HepG2 (cell line): ENCODE measurements at regions not wholly inside any gene's neighbourhood (a gene's known extent, or its start where the extent isn't known, plus 50 kb on each side); places are given as distances from the start of the nearest gene placed in this dataset.

Experiments
- ATAC-seq: fragments of 200-7000 bp; cut with Tn5 transposase; 3 replicates; pipeline ENCODE4 v1.9.1; 2020; ENCODE audit warnings: mild to moderate bottlenecking, moderate library complexity
- BruUV-seq: library from RNA; stranded (reverse); fragments of 400-500 nt; replicated peaks from 2 replicates; lab custom pipeline; 2021; lab: Mats Ljungman, UMichigan
- CTCF ChIA-PET: fragments of 300-600 bp; formaldehyde crosslinking; extraction: SDS; loops from one replicate; lab custom pipeline; 2021; ENCODE audit warnings: low total read pairs, inconsistent platforms, low intra/inter-chr PET ratio; lab: Yijun Ruan, JAX
- POLR2A ChIA-PET: fragments of 350-600 bp; sonication (Branson Sonifier 250); formaldehyde crosslinking; loops from one replicate; lab custom pipeline; 2020; ENCODE audit warnings: antibody characterized with exemption, inconsistent platforms; lab: Yijun Ruan, JAX
- DNase-seq: peaks from one replicate; pipeline ENCODE4 v3.0.0-alpha.2; 2015; ENCODE audit warnings: low spot score
- FAIRE-seq: peaks from 3 replicates; lab custom pipeline; 2011; peaks lifted over from hg19 to GRCh38; lab: Jason Lieb, UNC
- H2AFZ ChIP-seq: one replicate; pipeline ENCODE4 v1.6.1; 2011; ENCODE audit warnings: low read length, inconsistent platforms
- H3K27ac ChIP-seq: fragments of 300-600 bp; 3 replicates; pipeline ENCODE4 v1.8.0; 2011; ENCODE audit warnings: mixed run types, mild to moderate bottlenecking, mixed read lengths, low read length, inconsistent platforms; ENCODE audit not compliant: insufficient read depth; ENCODE audit errors: extremely low read length
- H3K27me3 ChIP-seq, 2 experiments: fragments of 200-600 bp in 1 of 2; 2 replicates in 1 of 2; 3 replicates in 1 of 2; pipeline versions ENCODE4 v1.6.0 to v1.8.0; 2011; ENCODE audit warnings: low read length in 2 of 2, mild to moderate bottlenecking in 2 of 2, moderate library complexity in 2 of 2, inconsistent platforms in 1 of 2; ENCODE audit not compliant: insufficient read depth in 2 of 2, control insufficient read depth in 1 of 2
- H3K36me3 ChIP-seq, 2 experiments: fragments of 200-600 bp in 1 of 2; replicated peaks in 1 of 2; 2 replicates in 1 of 2; 3 replicates in 1 of 2; pipeline versions ENCODE4 v1.5.1 to v1.8.0; 2011; ENCODE audit warnings: low read length in 2 of 2, inconsistent platforms in 1 of 2; ENCODE audit not compliant: insufficient read depth in 2 of 2, control insufficient read depth in 1 of 2
- H3K4me1 ChIP-seq: 2 replicates; pipeline ENCODE4 v1.5.1; 2012; ENCODE audit warnings: low read length, inconsistent platforms; ENCODE audit not compliant: insufficient read depth
- H3K4me2 ChIP-seq: 2 replicates; pipeline ENCODE4 v1.6.0; 2011; ENCODE audit warnings: low read depth, low read length, inconsistent platforms
- H3K4me3 ChIP-seq, 3 experiments: fragments of 200-600 bp in 1 of 3; sonication (generic), shearing (Covaris generic) in 1 of 3; replicated peaks in 1 of 3; 2 replicates each; pipeline ENCODE4 v1.5.1; 2011 to 2016; ENCODE audit warnings: low read length in 3 of 3, inconsistent platforms in 2 of 3, low read depth in 2 of 3, mild to moderate bottlenecking in 2 of 3, control low read depth in 1 of 3, mixed read lengths in 1 of 3; ENCODE audit not compliant: insufficient read depth in 1 of 3
- H3K79me2 ChIP-seq: one replicate; pipeline ENCODE4 v1.6.1; 2011; ENCODE audit warnings: low read length, inconsistent platforms; ENCODE audit not compliant: insufficient read depth
- H3K9ac ChIP-seq: 2 replicates; pipeline ENCODE4 v1.6.0; 2011; ENCODE audit warnings: mild to moderate bottlenecking, low read depth, low read length, inconsistent platforms; ENCODE audit not compliant: insufficient read depth
- H3K9me3 ChIP-seq: 2 replicates; pipeline ENCODE4 v1.5.1; 2012; ENCODE audit warnings: mild to moderate bottlenecking, low read length
- H4K20me1 ChIP-seq: 2 replicates; pipeline ENCODE4 v1.6.0; 2011; ENCODE audit warnings: inconsistent platforms, mild to moderate bottlenecking, low read length, moderate library complexity; ENCODE audit not compliant: insufficient read depth
- CEBPG ChIP-seq: IDR thresholded peaks from 2 replicates; pipeline ENCODE4 v1.6.1; 2016
- EZH2 ChIP-seq: conservative IDR thresholded peaks from 2 replicates; pipeline ENCODE4 v1.6.1; 2012; ENCODE audit warnings: mild to moderate bottlenecking, low read depth, low read length, moderate library complexity
- NFATC3 ChIP-seq: sonication (generic); formaldehyde crosslinking; IDR thresholded peaks from 2 replicates; pipeline ENCODE4 v1.5.1; 2020; ENCODE audit warnings: mild to moderate bottlenecking, missing genetic modification reagents
- ONECUT2 ChIP-seq: sonication (generic); formaldehyde crosslinking; IDR thresholded peaks from 2 replicates; pipeline ENCODE4 v1.4.0; 2020; ENCODE audit warnings: missing genetic modification reagents
- ZBED4 ChIP-seq: sonication (generic); formaldehyde crosslinking; IDR thresholded peaks from 2 replicates; pipeline ENCODE4 v1.4.0; 2020; ENCODE audit warnings: missing genetic modification reagents, borderline replicate concordance
- ZNF646 ChIP-seq: sonication (generic); formaldehyde crosslinking; IDR thresholded peaks from 2 replicates; pipeline ENCODE4 v1.9.0; 2021; ENCODE audit warnings: mild to moderate bottlenecking, missing genetic modification reagents
- ZSCAN20 ChIP-seq: sonication (generic); formaldehyde crosslinking; IDR thresholded peaks from 2 replicates; pipeline ENCODE4 v1.4.0; 2020; ENCODE audit warnings: missing genetic modification reagents, mild to moderate bottlenecking, borderline replicate concordance
- in situ Hi-C: cut with HindIII; loops from 2 replicates; pipeline ENCODE4 v1.10.0; 2017; ENCODE audit warnings: low pct_unique_long_range_greater_than_20kb; ENCODE audit not compliant: extremely low pct_ligation_motif_present
- intact Hi-C: fragments of 100-400 bp; cut with micrococcal nuclease; formaldehyde crosslinking; loops from one replicate; pipeline ENCODE4 v1.10.0; 2022; ENCODE audit not compliant: unreplicated experiment

GRCh38 chr9:73780916-73781315 lies 629.3 kb downstream of the ANXA1 start:
- Histone ChIP-seq H4K20me1 (no peaks in the 10 kb centered on the region), H2AFZ (no peak overlapping the region), H3K4me2 (no peak overlapping the region), H3K27me3 (no peaks in the 10 kb centered on the region), H3K4me3 (no peak overlapping the region), H3K9me3 (no peaks in the 10 kb centered on the region), H3K4me1 (no peaks in the 10 kb centered on the region), H3K79me2 (no peaks in the 10 kb centered on the region), H3K9ac (no peak overlapping the region), H3K36me3 (no peaks in the 10 kb centered on the region), H3K27ac (no peak overlapping the region)
- ChIA-PET POLR2A (no interaction called here), CTCF (no interaction called here)
- no TSS peak for BruUV-seq
- FAIRE-seq (no peak), ATAC-seq (no peak), DNase-seq (no peak)
- in situ Hi-C loops, result no loop called here
- intact Hi-C loops, result no loop called here
- TF ChIP-seq ZSCAN20 (CRISPR knock-in tag) (no peak), NFATC3 (no peak), EZH2 (no peak), ZBED4 (CRISPR knock-in tag) (no peak), CEBPG (CRISPR knock-in tag) (no peak), ZNF646 (CRISPR knock-in tag) (no peak), ONECUT2 (CRISPR knock-in tag) (no peak)
